ENCODE measurements at regions not wholly inside any gene's neighbourhood (a gene's known extent, or its start where the extent isn't known, plus 50 kb on each side); places are given as distances from the start of the nearest gene placed in this dataset.
A peak's percentile ranks its signal among the peaks of the same experiment; 100 is the strongest.
"Not testable (repeated sequence)": the region's sequence is repeated elsewhere in the genome, so short reads cannot be mapped to it uniquely, and the experiment has no call there.

DNA sequence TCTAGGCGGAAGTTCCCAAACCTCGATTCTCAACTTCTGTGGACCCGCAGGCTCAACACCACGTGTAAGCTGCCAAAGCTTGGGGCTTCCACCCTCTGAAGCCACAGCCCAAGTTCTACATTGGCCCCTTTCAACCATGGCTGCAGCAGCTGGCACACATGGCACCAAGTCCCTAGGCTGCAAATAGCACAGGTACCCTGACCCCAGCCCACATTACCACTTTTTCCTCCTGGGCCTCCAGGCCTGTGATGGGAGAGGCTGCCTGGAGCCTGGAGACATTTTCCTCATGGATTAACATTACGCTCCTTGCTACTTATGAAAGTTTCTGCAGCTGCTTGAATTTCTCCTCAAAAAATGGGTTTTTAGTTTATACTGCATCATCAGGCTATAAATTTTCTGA lies 479.5 kb downstream of the PCDH7 start:
- DNase-seq = no peak

GRCh38 chr4:31202054-31202453 lies 481.9 kb downstream of the PCDH7 start:
- DNase-seq = not testable (repeated sequence)

GRCh38 chr4:31204874-31205273 lies 484.7 kb downstream of the PCDH7 start:
- DNase-seq = no peak

GRCh38 chr4:31220921-31221320 lies 500.8 kb downstream of the PCDH7 start:
- DNase-seq = no peak

- no peak for DNase-seq
These were observed 507.9 kb downstream of the PCDH7 start for GRCh38 chr4:31228068-31228467.

GRCh38 chr4:31230594-31230993 lies 510.4 kb downstream of the PCDH7 start:
- no peak for DNase-seq

GRCh38 chr4:31234494-31234893 lies 514.3 kb downstream of the PCDH7 start:
- DNase-seq = no peak

DNA sequence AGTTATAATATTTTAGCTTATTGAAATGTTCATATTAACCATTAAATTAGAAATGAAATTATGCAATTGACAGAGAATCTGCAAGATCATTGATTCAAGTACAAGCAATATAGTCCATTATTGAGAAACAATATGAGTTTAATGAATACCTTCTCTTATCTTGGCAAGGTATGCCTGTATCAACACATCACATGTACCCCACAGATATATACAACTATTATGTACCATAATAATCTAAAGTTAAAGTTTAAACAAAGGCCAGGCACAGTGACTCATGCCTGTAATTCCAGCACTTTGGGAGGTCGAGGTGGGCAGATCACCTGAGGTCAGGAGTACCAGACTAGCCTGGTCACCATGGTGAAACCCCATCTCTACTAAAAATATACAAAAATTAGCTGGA lies 514.7 kb downstream of the PCDH7 start:
- DNase-seq = no peak

- peak; percentile 16 for DNase-seq
These were observed 516.0 kb downstream of the PCDH7 start for GRCh38 chr4:31236020-31236638.

GRCh38 chr4:31236639-31237173 lies 516.5 kb downstream of the PCDH7 start:
- no peak for DNase-seq

DNA sequence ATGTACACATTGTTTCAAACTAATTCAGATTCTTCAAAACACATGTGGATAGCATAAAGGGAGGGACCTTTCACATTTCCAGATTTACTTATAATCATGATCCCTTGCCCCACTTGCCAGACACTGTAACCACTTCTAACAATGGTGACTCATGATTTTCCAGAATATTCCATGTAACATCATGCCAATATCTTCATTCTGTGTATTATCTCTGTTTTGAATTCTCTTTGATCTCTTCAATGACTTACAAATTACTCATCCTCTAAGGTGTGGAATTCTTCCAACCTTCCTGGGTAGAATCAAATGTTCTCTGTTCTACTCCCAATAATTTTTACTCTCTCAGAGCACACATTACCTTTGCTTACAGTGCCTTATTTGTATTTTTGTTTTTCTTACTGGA lies 517.1 kb downstream of the PCDH7 start:
- DNase-seq = no peak

GRCh38 chr4:31239886-31240285 lies 519.7 kb downstream of the PCDH7 start:
- DNase-seq = no peak

- DNase-seq = no peak
These were observed 521.4 kb downstream of the PCDH7 start for GRCh38 chr4:31241504-31242106.

DNA sequence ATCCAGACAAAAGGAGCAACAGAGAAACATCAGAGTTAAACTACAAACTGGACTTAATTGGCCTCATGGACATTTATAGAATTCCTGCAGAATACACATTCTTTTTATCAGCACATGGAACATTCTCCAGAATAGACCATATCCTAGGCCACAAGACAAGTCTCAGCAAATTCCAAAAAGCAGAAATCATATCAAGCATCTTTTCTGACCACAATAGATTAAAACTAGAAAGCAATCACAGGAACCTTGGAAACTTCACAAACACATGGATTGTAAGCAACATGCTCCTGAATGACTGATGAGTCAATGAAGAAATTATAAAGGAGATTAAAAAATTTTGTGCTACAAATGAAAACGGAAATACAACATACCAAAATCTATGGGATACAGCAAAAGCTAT lies 526.7 kb downstream of the PCDH7 start:
- DNase-seq = no peak

GRCh38 chr4:31259119-31259518 lies 539.0 kb downstream of the PCDH7 start:
- no peak for DNase-seq

- DNase-seq = no peak
These were observed 541.5 kb downstream of the PCDH7 start for GRCh38 chr4:31261632-31262031.

DNA sequence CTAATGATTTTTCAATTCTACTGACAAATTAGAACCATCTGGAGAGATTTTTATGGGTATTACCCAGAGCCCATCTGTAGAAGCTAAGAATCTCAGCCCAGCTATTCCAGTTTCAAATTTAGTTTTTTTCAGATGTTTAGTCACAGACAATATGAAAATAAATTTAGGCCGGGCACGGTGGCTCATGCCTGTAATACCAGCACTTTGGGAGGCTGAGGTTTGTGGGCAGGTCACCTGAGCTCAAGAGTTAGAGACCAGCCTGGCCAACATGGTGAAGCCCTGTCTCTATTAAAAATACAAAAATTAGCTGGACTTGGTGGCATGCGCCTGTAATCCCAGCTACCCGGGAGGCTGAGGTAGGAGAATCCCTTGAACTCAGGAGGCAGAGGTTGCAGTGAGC lies 545.9 kb downstream of the PCDH7 start:
- DNase-seq = not testable (repeated sequence)

DNA sequence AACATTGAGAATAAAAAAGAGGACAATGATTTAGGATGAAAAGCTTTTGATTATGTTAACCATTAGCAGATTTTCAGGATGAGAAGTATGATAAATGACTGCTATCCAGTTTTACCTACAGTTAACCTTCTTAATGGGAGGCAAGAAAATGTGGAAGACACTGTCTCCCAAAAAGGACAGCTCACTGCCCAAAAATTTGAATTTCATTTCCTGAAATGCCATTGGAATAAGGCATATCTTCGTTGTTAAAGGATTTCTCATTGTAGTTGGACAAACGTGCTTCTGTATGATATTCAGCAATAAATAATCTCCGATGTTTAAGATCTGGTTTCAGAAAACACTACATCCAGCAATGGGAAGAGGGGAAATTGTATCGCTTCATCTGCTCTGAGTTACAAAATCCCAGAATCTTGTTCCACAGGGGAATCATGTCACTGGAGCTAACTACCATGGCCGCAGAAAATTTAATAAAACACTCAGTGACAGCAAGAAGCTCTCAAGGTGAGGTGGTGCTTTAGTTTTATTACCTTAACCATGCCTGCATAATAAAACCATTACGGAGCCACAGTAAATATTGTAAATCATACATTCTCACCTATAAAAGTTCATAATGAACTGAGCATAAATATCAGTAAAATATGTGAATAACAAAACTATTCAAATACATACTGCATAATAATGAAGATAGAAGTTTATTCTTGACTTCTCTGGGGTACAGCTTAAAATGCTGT lies 552.3 kb downstream of the PCDH7 start:
- no peak for DNase-seq

DNA sequence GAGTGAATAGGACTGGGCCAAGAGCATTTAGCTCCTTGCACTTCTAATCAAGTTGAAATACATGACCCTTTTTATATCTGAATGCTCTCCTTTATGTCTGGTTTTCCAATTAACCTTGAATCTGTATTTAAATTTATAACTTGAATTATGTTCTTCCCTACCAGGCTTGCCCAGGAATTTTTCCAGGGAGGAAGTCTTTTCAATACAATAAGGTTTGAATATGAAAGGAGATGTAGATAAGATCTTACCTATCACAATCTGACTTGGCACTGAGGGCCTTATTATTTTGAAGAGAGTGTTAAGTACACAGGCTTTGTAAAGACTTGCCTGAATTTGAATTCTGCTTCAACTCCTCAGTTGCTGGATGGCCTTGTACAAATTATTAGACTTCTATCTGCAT lies 555.7 kb downstream of the PCDH7 start:
- DNase-seq = no peak

DNA sequence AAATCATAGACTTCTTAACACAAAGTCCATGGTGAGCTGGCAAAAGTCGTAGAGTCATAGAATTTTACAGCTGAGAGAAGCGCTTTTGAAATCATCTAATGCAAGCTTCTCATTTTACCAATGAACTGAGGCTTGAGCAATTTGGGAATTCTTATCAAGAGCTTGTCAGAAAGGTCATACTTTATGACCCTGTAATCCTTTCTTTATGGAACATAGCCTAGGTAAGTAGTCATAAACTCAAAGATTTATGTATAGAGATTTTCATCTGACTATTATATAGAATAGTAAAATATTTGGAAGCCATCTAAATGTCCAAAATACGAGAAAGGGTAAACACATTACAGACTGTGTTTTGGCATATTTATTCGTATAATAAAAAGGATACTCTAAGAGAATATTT lies 563.5 kb downstream of the PCDH7 start:
- no peak for DNase-seq

DNA sequence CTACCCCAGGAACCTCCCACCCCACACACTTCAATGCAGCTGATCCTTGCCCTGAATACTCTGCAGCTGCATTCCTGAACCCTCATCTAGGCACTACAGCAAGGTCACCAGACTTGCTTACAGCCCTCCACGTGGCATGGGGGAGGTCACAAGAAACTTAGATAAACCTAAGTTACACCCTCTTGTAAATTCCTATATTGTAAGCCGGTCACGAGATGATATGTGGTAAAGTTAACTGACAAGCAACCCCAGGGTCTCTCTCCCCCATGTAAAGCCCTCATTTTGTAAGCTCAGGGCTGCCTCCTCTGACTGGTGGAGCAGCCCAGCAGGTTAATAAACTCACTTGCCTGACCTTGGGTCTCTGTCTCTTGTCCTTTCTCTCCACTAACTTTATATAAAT lies 570.7 kb downstream of the PCDH7 start:
- DNase-seq = no peak

GRCh38 chr4:31291238-31291637 lies 571.1 kb downstream of the PCDH7 start:
- DNase-seq = no peak

- no peak for DNase-seq
These were observed 574.7 kb downstream of the PCDH7 start for GRCh38 chr4:31294655-31295480.

Measured in eye (tissue), 1 donor.